ENCODE measurements at regions not wholly inside any gene's neighbourhood (a gene's known extent, or its start where the extent isn't known, plus 50 kb on each side); places are given as distances from the start of the nearest gene placed in this dataset.

DNA sequence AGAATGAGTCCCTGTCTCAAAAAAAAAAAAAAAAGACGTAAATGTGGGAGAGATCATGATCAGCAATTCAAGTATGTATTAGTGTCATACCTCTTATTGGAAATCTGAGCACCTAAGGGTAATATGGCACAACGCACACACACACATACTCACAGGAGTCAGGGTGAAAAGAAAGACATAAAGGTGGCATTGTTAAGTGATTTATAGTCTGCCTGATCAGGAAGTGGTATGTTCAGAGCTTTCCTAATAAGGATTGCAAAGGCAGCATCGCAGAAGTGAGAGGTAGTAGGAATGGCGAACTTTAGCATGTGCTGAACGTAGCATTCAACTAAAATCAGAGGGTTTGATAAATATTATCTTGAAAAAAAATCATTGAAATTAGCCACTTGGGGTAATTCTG lies 854.3 kb downstream of the METTL15 start:
- TF ChIP-seq ZNF70 (CRISPR knock-in tag; IDR thresholded peaks at IDR 0.05) (no peak), TCF4 (CRISPR knock-in tag; IDR thresholded peaks at IDR 0.05; ENCODE audit: borderline replicate concordance) (no peak), BACH2 (CRISPR knock-in tag; IDR thresholded peaks at IDR 0.05; ENCODE audit: borderline replicate concordance) (no peak), CSDC2 (CRISPR knock-in tag; IDR thresholded peaks at IDR 0.05) (no peak), ZNF565 (CRISPR knock-in tag; conservative IDR thresholded peaks at IDR 0.05; ENCODE audit: low read depth) (no peak), ISL1 (CRISPR knock-in tag; IDR thresholded peaks at IDR 0.05) (no peak), ZFP30 (CRISPR knock-in tag; IDR thresholded peaks at IDR 0.05) (no peak), ZNF8 (CRISPR knock-in tag; IDR thresholded peaks at IDR 0.05) (no peak), TOX (CRISPR knock-in tag; IDR thresholded peaks at IDR 0.05; ENCODE audit: borderline replicate concordance) (no peak)
- TF ChIP-seq, protein P1, sequence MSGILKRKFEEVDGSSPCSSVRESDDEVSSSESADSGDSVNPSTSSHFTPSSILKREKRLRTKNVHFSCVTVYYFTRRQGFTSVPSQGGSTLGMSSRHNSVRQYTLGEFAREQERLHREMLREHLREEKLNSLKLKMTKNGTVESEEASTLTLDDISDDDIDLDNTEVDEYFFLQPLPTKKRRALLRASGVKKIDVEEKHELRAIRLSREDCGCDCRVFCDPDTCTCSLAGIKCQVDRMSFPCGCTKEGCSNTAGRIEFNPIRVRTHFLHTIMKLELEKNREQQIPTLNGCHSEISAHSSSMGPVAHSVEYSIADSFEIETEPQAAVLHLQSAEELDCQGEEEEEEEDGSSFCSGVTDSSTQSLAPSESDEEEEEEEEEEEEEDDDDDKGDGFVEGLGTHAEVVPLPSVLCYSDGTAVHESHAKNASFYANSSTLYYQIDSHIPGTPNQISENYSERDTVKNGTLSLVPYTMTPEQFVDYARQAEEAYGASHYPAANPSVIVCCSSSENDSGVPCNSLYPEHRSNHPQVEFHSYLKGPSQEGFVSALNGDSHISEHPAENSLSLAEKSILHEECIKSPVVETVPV (CRISPR knock-in tag; IDR thresholded peaks at IDR 0.05) = no peak
- TF ChIP-seq, protein P2, sequence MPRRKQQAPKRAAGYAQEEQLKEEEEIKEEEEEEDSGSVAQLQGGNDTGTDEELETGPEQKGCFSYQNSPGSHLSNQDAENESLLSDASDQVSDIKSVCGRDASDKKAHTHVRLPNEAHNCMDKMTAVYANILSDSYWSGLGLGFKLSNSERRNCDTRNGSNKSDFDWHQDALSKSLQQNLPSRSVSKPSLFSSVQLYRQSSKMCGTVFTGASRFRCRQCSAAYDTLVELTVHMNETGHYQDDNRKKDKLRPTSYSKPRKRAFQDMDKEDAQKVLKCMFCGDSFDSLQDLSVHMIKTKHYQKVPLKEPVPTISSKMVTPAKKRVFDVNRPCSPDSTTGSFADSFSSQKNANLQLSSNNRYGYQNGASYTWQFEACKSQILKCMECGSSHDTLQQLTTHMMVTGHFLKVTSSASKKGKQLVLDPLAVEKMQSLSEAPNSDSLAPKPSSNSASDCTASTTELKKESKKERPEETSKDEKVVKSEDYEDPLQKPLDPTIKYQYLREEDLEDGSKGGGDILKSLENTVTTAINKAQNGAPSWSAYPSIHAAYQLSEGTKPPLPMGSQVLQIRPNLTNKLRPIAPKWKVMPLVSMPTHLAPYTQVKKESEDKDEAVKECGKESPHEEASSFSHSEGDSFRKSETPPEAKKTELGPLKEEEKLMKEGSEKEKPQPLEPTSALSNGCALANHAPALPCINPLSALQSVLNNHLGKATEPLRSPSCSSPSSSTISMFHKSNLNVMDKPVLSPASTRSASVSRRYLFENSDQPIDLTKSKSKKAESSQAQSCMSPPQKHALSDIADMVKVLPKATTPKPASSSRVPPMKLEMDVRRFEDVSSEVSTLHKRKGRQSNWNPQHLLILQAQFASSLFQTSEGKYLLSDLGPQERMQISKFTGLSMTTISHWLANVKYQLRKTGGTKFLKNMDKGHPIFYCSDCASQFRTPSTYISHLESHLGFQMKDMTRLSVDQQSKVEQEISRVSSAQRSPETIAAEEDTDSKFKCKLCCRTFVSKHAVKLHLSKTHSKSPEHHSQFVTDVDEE (CRISPR knock-in tag; IDR thresholded peaks at IDR 0.05) = no peak
- no peak for ATAC-seq

DNA sequence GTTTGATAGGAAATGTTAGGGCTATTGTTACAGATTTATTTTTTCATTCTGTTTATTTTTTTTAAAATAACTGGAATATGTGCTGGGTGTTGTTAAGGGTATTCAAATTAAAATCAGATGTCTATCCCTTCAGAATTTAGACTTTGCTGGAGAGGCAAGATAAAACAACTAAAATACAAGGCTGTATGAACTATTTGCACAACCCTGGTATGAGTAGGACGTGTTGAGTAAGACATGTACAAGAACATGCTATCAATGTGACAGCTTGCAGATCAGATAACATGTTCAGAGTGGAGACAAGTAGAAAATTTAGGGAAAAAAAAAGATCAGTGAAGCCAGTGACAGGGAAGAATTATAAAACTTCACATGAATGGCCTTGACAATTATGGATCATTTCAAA lies 853.5 kb downstream of the METTL15 start:
- TF ChIP-seq ESRRG (CRISPR knock-in tag; IDR thresholded peaks at IDR 0.05) (no peak), ZFP30 (CRISPR knock-in tag; IDR thresholded peaks at IDR 0.05) (no peak), TOX (CRISPR knock-in tag; IDR thresholded peaks at IDR 0.05; ENCODE audit: borderline replicate concordance) (no peak), GLIS3 (CRISPR knock-in tag; IDR thresholded peaks at IDR 0.05) (no peak), PPARA (CRISPR knock-in tag; IDR thresholded peaks at IDR 0.05; ENCODE audit: borderline replicate concordance) (no peak), BACH2 (CRISPR knock-in tag; IDR thresholded peaks at IDR 0.05; ENCODE audit: borderline replicate concordance) (no peak), ISL1 (CRISPR knock-in tag; IDR thresholded peaks at IDR 0.05) (no peak), ZNF8 (CRISPR knock-in tag; IDR thresholded peaks at IDR 0.05) (no peak), OSR1 (CRISPR knock-in tag; IDR thresholded peaks at IDR 0.05) (no peak), ZNF565 (CRISPR knock-in tag; conservative IDR thresholded peaks at IDR 0.05; ENCODE audit: low read depth) (no peak), RARB (CRISPR knock-in tag; IDR thresholded peaks at IDR 0.05) (no peak), SNAI2 (CRISPR knock-in tag; IDR thresholded peaks at IDR 0.05) (no peak)
- TF ChIP-seq, protein P3, sequence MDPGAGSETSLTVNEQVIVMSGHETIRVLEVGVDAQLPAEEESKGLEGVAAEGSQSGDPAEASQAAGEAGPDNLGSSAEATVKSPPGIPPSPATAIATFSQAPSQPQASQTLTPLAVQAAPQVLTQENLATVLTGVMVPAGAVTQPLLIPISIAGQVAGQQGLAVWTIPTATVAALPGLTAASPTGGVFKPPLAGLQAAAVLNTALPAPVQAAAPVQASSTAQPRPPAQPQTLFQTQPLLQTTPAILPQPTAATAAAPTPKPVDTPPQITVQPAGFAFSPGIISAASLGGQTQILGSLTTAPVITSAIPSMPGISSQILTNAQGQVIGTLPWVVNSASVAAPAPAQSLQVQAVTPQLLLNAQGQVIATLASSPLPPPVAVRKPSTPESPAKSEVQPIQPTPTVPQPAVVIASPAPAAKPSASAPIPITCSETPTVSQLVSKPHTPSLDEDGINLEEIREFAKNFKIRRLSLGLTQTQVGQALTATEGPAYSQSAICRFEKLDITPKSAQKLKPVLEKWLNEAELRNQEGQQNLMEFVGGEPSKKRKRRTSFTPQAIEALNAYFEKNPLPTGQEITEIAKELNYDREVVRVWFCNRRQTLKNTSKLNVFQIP (CRISPR knock-in tag; IDR thresholded peaks at IDR 0.05; ENCODE audit: borderline replicate concordance, low read depth) = no peak
- TF ChIP-seq, protein P4, sequence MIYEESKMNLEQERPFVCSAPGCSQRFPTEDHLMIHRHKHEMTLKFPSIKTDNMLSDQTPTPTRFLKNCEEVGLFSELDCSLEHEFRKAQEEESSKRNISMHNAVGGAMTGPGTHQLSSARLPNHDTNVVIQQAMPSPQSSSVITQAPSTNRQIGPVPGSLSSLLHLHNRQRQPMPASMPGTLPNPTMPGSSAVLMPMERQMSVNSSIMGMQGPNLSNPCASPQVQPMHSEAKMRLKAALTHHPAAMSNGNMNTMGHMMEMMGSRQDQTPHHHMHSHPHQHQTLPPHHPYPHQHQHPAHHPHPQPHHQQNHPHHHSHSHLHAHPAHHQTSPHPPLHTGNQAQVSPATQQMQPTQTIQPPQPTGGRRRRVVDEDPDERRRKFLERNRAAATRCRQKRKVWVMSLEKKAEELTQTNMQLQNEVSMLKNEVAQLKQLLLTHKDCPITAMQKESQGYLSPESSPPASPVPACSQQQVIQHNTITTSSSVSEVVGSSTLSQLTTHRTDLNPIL (CRISPR knock-in tag; IDR thresholded peaks at IDR 0.05; ENCODE audit: low read depth) = no peak
- TF ChIP-seq, protein P2 (CRISPR knock-in tag; IDR thresholded peaks at IDR 0.05) = no peak
- TF ChIP-seq, protein P1 (CRISPR knock-in tag; IDR thresholded peaks at IDR 0.05) = no peak
- TF ChIP-seq, protein P5, sequence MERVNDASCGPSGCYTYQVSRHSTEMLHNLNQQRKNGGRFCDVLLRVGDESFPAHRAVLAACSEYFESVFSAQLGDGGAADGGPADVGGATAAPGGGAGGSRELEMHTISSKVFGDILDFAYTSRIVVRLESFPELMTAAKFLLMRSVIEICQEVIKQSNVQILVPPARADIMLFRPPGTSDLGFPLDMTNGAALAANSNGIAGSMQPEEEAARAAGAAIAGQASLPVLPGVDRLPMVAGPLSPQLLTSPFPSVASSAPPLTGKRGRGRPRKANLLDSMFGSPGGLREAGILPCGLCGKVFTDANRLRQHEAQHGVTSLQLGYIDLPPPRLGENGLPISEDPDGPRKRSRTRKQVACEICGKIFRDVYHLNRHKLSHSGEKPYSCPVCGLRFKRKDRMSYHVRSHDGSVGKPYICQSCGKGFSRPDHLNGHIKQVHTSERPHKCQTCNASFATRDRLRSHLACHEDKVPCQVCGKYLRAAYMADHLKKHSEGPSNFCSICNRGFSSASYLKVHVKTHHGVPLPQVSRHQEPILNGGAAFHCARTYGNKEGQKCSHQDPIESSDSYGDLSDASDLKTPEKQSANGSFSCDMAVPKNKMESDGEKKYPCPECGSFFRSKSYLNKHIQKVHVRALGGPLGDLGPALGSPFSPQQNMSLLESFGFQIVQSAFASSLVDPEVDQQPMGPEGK (CRISPR knock-in tag; IDR thresholded peaks at IDR 0.05; ENCODE audit: borderline replicate concordance) = no peak
- ATAC-seq = no peak
